SK-N-MC (cell line): ENCODE measurements at regions not wholly inside any gene's neighbourhood (a gene's known extent, or its start where the extent isn't known, plus 50 kb on each side); places are given as distances from the start of the nearest gene placed in this dataset.

Experiments
- EZH2 ChIP-seq: fragments of 200-600 bp; sonication (generic); IDR thresholded peaks from one replicate; pipeline ENCODE4 v1.6.1; 2017; ENCODE audit warnings: antibody characterized with exemption
- POLR2AphosphoS5 ChIP-seq: IDR thresholded peaks from 2 replicates; pipeline ENCODE4 v1.6.1; 2012; ENCODE audit warnings: mild to moderate bottlenecking, low read depth, low read length, borderline replicate concordance

DNA sequence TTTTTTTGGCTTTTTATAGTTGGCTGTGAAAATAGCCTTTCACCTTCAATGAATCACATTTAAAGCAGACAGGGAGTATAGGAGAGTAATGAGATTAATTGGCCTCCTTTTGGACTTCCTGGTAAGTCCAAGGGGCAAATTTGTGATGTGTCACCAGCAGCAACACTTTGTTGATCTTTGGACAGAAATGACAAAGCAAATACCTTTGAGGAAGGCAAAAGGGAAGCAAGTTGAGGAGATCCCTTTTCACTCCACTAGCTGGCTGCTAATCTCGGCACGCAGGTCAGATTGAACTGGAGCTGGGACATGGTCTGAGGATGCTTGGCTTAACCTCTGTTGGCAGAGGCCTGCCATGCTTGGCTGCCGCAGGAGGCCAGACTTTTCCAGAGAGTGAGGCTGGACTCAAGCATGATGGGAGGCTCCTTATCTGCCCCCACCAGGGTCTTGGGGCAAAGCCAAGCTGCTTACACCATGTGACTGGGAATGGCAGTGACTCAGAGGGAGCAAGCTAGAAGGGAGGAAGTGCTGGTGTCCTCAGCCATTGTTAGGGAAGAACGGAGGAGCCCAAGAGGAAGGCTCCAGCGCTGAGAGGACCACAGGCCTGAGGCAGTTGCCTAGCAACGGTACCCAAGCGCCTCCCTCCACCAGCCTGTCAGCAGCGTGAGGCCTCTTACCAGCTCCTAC lies 174.5 kb upstream of the MAP1B start:
- TF ChIP-seq EZH2, result no peak
- TF ChIP-seq POLR2AphosphoS5, result no peak
